SIG-M5 treated with dmso at 0.1 percent for 504 hours (cell line): ENCODE measurements at regions not wholly inside any gene's neighbourhood (a gene's known extent, or its start where the extent isn't known, plus 50 kb on each side); places are given as distances from the start of the nearest gene placed in this dataset.
A peak's percentile ranks its signal among the peaks of the same experiment; 100 is the strongest.

Experiments
- DNase-seq: peaks from one replicate; lab custom pipeline; 2025; ENCODE audit not compliant: unreplicated experiment; lab: John Stamatoyannopoulos, UW

DNA sequence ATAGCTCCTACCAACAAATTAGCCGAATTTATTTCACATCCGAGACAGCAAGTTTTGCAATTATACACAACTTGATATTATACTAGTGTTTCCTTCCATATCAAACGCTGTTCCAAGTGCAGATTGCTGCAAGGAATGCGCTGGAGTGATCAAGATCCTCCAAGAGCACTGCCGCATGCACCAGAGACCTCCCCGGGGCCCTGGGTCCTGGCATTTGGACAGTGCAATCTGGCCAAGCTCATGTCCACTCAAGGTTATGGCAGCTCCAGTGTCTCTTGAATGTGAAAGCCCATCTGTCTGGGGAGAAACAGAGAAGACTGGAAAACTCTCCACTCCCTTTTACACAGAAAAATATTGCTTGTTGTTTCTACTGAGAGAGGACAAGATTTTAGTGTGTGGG is 111.9 kb downstream of the HSPH1 start:
- DNase-seq, result no peak

DNA sequence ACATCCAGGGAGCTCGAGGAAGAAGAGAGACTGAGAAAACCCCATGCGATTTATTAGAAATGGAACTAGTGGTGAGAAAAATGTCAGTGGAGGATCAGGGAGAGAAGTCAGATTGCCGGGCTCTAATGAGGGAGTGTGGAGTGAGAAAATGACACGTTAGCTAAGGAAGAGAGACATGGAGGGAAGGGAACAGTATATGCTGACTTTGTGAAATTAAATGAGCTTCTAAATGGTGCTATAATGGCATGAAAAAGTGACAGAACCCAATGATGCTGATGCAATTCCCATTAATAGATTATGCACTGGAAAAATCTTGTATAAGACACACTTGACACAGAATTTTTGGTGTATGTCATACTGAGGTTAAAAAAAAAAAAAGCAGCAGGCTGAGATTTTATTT is 112.6 kb downstream of the HSPH1 start:
- DNase-seq, result no peak

DNA sequence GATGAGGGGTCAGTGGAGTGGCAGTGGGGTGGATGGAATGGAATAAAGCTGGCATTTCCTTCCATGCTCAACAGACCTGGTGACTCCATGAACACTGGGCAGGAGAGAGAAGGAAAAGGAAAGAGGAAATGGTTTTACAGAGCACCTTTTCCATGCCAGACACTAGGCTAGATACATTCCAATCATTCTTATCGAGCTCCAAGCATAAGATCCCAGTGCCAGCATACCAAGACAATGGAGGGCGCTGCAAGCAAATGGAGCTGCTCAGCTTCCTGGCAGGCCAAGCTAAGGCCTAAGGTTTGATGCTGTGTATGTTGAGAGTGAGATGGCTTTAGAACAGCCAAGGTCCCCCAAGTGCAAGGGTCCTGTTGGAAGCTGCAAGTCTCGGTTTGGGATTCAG is 113.2 kb downstream of the HSPH1 start:
- DNase-seq, result no peak

DNA sequence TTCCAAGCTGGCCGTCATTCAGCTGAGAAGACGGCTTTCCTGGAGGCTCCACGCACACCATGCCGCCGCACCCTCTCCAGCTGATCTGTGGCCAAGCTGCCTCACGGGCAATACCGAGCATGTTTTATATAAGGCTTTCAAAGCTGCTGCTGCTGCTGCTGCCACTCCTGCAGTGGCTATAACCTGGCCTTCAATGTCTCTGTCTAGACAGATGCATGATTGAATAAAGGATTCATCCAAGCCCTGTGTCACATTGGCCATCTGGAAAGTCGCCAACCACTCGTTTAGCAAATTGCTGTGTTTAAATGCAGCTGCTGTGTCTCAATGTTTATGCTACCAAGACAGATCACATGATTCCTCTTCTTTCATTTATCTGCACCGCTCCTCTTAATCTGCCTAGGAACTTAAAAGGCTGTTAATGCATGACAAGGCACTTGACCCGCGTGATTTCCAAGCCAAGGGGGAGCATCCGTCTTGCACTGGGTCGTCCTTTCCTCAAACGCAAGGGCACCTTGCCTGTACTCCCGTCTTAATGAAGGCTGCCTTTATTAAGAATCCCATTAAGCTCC is 114.3 kb downstream of the TEX26 start:
- no peak for DNase-seq

DNA sequence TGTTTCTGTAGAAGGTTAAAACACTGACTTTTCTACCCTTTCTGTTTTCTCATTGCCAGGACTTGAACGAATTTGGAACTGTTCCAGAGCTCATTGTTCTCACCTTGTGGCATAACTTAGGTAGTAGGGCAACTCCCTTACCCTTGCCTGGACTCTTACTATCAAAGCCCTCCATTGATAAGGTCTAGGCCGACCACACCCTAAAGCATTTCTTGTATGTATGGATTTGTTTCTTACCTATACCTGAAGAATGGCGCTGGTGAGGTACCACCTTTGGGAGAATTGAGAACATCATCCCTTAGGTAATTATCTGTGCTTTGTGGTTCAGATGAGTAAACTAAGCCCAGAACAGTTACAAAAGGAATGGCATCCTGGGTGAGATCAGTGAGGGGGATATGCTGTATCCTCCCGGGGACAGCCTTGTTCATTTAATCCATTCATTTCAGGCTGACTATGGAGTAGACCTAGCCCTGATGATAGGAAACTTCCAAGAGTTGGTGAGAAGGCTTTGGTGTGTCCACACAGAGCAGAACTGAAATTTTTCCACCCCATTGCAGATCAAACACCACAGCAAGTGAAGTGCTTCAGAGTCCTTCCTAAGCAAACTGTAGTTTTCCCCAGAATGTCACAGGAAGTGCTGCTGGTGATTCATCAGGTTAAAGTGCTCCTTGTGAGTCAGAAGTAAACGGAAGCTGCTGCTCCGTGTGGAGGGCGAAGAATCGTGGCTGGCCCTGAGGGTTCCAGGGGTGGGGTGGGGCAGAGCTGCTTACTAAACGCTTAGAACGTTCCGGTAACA is 113.0 kb downstream of the TEX26 start:
- peak; percentile 85 for DNase-seq

DNA sequence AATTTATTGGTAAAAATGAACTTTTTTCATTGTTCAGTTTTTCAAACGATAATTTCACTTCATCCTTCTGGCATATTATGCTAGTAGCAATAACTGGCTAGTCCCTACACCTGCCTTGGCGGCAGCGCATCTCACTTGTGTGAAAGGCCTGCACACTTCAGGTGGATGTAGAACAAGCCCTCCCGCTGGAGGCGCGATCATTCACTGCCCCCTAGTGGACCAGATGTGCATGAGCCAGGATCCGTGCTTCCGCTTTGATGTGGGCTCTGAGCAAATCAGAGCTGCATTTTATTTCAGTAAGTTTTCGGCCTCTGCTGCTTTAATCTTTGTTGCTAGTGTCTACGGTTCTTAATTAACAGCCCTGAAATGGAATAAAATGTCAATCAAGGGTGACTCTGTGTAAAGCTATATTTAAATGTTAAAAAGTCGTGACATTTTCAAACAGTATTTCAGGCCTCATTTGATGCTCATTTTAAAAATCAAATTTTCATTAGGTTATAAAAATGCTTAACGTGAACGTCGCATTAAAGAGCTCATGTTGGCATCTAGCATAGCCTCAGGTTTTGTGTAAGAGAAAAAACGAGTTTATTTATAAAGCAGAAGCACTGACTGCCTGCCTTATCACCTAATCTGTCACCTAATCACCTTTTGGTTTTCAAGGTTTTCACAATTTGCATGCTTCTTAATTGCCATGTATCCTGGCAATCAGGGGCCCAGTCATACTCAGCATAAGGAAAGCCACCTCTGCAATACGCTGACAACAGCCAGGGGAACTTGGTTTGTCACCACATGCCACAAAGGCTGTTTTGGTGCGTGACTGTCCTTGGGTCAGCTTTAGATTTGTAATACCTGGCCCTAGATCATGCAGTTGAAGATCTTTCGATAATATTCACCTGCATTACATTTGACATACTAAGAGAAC is 112.2 kb downstream of the TEX26 start:
- peak; percentile 76 for DNase-seq

DNA sequence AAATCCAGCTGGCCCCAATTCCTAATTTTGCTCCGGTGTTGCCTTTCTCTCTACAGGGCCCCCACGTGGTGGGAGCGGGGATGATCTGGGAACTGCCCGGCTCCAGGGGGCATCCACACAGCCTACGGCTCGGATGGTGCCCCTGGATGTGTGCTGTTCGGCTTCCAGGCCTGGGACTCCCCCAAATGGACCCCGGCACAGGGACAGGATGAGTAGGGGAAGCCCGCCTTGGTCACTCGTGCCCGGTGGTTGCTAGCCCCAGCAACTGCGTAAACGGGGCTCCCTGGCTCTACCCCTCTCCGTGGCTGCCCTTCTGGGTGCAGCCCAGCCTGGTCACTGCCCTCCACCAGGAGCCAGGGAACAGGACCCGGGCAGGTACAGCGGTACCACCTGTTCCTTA is 111.5 kb downstream of the TEX26 start:
- DNase-seq, result no peak

DNA sequence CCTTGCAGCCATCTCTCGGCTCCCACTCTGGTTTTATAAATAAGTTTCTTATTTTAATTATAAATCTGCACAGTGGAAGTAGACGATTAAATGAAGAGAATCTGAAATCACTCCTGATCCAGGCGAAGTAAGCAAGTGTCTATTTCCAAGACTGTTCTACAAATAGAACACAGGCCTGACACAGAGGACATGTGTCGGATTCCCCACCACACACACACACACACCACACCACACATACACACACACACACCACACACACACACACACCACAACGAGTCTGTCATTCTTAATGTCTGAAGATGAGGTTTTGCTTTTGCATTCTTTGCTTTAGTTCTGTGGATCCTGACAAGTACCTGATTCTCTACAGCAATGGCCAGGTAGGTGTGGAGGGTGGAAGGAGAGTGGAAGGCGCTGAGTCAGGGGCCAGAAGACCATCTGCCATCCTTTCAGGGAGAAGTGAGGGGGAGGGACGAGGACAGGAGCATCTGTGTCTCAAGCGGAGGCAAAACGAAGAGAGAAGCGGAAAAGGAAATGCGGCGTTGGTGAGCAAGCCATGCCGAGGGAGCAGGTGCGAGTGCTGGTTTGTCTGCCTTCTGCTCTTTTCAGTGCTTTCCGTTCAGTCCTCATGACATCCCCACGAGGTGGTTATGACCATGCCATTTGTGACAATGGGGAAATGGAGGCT is 110.2 kb downstream of the TEX26 start:
- no peak for DNase-seq

DNA sequence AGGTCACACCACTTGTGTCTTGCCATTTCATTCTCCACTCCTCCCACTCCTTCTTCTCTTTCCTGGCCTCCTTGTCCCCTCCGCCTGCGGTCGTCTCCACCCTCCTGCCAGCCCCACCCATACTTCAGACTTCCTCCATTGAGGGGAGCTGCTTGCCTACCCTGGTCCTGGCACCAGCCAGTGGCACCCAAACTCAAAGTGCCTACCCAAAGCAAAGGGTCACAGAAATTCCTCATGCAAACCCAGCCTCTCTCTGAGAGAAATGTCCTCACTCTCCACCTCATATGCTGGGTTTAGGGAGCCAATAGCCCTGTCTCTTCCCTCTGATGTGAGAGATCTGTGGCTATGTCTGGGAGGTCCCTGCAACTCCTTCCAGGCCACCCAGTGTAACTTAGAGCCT is 109.6 kb downstream of the TEX26 start:
- DNase-seq, result no peak

DNA sequence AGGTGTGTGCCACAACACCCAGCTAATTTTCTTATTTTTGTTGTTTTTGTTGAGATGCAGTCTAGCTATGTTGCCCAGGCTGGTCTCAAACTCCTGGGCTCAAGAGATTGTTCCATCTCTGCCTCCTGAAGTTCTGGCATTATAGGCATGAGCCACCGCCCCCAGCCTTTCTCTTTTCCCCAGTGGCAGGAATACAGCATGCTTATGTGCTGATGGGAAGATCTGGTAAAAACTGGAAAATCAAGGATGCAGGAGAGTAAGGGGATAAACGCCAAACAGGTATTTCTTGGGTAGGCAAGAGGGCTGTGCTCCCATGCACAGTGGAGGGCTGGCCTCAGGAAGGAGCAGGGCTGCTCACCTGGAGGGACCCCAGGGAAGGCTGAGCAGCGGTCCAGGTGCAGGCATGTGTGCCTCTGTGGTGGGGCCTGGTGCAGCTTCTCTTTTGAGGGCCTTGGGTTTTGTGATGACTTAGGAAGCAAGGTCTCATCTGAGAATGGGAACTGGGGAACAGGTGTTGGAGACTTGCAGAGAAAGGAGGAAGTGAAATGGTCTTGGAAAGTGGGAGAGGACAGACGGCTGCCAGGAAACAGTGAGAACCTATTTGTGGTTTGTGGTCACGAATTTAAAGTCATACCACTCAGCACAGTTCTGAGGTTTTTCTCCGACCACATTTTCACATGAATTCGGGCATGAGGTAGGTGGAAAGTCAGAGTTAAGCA is 106.5 kb downstream of the TEX26 start:
- peak; percentile 83 for DNase-seq

DNA sequence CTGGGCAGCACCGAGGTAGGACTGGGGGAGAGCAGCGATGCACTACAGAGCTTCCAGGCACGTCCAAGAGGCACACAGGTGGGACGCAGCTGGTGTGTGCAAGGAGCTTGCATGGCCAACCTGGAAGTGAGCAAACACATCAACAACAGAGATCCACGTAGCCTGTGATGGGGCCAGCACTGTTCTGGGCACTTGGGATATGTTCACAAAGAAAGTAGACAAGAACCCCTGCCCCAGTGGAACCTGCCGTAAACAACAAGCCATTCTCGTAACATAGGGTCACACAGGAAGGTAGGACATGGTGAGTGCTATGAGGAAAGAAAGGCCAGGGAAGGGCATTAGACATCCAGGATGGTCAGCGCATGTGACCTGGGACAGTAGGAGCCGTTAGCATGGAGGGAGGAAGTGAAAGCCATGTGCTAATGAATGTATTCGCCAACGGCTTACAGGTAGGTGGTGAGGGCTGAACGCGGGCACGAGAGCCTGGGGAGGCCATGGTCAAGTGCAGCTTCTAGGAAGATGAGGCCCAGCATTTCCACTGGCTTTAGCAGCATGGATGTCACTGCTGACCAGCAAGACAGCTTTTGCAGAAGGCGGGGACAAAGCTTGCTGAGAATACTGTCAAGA is 105.5 kb downstream of the TEX26 start:
- no peak for DNase-seq

DNA sequence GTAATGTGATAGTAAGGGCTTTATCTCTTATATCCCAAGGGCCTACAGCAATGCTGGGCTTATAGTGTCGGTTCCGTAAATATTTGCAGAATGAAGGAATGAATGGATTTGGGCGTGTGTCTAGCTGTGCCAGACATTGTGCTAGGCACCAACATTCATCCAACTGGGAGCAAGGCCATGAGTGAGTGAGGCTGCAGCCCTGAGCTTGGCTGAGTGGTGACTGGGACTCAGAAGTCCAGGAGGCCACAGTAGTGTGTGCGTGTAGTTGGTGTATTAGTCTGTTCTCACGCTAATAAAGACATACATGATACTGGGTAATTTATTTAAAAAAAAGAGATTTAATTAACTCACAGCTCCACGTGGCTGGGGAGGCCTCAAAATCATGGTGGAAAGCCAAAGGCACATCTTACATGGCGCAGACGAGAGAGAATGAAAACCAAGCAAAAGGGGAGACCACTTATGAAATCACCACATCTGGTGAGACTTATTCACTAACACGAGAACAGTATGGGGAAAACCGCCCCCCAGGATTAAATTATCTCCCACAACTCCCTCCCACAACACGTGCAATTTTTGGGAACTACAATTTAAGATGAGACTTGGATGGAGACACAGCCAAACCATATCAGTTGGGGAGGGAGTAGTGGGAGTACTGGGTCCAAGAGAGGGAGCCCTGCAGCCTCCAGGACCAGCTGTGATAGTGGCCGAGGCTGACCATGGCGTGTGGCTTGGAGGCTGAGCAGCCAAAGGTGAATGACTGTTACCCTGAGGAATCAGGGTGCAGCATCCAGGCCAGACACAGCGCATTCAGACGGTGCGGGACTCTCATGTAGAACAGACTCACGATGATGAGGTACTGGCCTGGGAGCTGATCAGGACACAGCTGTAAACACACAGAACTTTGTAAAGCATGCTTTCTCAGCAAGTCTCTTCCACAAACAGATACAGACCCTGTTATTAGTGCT is 104.6 kb downstream of the TEX26 start:
- DNase-seq, result peak; percentile 54

DNA sequence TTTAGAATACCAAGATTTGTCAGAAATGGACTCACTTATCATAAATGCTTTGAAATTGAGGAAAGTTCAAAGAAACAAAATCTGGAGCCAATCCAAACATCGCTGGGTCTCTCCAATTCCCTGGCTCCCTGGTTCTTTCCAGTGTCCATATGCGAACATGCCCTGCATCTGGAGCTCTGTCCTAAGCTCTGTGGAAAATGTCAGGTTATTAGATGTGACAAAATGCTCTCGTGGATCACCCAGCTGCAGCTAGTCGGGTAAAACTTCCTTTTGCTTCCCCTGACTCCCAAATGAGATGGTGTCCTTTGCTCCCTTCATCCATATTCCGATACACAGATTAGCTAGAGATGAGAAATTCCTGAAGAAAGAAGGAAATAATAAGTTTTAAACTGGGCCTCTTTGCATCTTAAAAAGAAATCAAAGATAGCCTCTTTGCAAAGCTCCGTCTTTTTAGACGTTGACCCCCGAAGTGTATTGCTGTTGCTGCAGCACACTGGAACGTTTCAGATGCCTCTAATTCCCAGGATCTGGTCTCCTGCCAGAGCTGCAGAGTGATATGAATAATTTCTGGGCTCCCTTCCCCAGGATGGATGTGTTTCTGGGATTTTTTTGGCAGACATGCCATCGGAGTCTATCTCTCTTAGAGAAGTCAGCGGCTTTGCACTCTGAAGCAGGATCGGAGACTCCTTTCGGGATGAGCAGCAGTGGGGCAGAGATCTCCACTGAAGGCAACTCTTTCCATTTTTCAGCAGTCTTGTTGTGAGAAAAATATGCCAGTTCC is 102.9 kb downstream of the TEX26 start:
- DNase-seq, result no peak

DNA sequence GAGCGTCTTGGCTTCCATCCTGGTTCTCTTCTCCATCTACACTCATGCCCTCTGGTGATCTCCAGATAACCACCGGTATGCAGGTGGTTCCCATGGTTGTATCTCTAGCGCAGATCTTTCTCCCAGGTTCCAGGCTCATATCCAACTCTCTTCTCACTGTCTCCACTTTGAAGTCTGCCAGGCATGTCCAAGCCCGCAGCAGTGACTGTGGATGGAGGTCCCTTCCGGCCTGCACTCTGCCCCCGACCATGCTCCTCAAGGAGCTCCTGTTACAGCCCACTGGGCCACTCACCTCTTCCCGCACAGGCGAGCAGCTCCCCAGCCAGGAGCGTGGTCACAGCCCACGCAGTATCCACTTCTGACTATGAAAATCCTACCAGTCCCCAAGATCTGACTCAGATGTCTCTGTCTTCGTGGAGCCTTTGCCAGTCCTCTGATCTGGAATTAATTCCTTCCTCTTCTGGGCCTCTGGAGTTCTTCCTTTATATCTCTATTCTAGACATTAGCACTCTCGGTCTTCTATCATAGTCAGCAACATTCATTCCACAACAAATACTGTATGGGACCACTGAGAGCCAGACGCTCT is 100.2 kb downstream of the TEX26 start:
- no peak for DNase-seq

DNA sequence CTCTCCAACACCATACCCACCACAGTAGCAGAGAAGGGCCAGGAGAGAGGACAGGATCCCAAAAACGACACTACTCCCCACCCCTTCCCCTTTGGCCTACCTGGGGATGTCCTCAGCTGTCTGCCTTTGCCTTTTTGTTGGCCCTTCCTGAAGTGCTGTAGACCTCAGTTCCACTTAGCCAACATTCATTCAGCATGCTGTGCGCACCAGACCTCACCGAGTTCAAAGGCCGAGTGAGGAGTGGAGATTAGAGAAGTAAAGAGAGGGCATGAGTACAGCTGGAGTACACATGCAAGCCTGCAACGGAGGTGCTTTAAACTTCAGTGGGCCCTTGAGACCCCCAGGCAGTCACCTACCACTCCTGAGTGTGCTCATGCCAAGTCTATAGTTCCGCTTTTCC is 99.0 kb downstream of the TEX26 start:
- DNase-seq, result no peak

DNA sequence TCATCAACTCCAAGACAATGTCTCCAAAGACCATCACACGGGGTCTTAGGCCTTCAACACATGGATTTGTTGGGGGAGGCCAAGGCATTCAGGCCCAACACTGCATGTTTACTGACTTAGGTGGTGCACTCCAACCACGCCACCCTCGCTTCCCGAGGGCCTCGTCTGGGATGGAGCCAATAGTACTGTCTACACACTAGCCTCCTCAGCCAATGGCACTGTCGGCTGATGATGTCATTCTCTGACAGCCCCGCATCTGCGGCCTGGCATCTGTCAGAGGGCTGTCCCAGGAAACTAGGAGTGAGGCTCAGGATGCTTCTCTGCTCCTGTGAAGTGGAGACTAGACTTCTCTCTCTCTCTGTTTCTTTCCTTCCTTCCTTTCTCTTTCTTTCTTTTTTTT is 96.6 kb downstream of the TEX26 start:
- no peak for DNase-seq

DNA sequence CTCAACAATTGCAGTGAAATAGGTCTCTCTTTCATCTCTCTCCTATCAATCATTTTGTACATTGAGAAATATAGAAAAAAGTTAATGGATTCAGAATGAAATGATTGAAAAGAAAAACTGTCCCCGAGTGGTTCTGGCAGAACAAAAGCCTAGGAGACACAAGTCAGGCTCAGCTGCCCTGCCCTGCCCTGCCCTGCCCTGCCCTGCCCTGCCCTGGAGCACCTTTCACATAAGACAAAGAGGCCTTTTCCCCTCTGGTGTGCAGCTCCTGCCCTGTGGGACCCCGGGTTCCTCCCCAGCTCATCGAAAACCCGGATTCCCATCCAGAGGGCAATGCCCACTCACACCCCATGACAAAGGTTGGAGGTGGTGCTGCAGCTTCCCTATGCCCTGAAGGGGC is 94.7 kb downstream of the TEX26 start:
- no peak for DNase-seq
